GM12878 (cell line): ENCODE measurements at regions not wholly inside any gene's neighbourhood (a gene's known extent, or its start where the extent isn't known, plus 50 kb on each side); places are given as distances from the start of the nearest gene placed in this dataset.

Source experiments
- ATAC-seq: fragments of 200-7000 bp; cut with Tn5 transposase; 3 replicates; pipeline ENCODE4 v1.9.1; 2020; ENCODE audit warnings: mild to moderate bottlenecking, moderate library complexity
- BruUV-seq: library from RNA; stranded (reverse); fragments of 400-500 nt; replicated peaks from 2 replicates; lab custom pipeline; 2021; lab: Mats Ljungman, UMichigan
- CTCF ChIA-PET: fragments of 300-600 bp; sonication (Branson Sonifier 250); formaldehyde crosslinking; extraction: SDS; loops from one replicate; lab custom pipeline; 2021; ENCODE audit warnings: inconsistent platforms; lab: Yijun Ruan, JAX
- POLR2A ChIA-PET: fragments of 350-600 bp; formaldehyde crosslinking; extraction: SDS; loops from one replicate; lab custom pipeline; 2021; ENCODE audit warnings: inconsistent platforms; lab: Charles Lee
- RAD21 ChIA-PET: fragments of 300-600 bp; sonication (Branson Sonifier 250); formaldehyde crosslinking; loops from one replicate; lab custom pipeline; 2023; ENCODE audit warnings: antibody characterized with exemption; ENCODE audit not compliant: unreplicated experiment; lab: Charles Lee
- SMC1A ChIA-PET: fragments of 300-600 bp; sonication (Branson Sonifier 250); formaldehyde crosslinking; loops from one replicate; lab custom pipeline; 2023; ENCODE audit not compliant: unreplicated experiment, uncharacterized antibody; lab: Charles Lee
- DNase-seq: peaks from one replicate; pipeline ENCODE4 v3.0.0-alpha.2; 2011; ENCODE audit warnings: low read depth, low spot score
- FAIRE-seq: peaks from 3 replicates; lab custom pipeline; 2011; peaks lifted over from hg19 to GRCh38; lab: Jason Lieb, UNC
- H2AFZ ChIP-seq: 2 replicates; pipeline ENCODE4 v1.6.0; 2011; ENCODE audit warnings: low read depth, low read length, control low read depth; ENCODE audit not compliant: control insufficient read depth
- H3K27ac ChIP-seq: 2 replicates; pipeline ENCODE4 v1.5.1; 2011; ENCODE audit warnings: control low read depth; ENCODE audit not compliant: control insufficient read depth, insufficient read depth
- H3K27me3 ChIP-seq, 2 experiments: replicated peaks in 1 of 2; 2 replicates each; pipeline versions ENCODE4 v1.6.0 to v1.6.1; 2011; ENCODE audit warnings: low read length in 1 of 2; ENCODE audit not compliant: control insufficient read depth in 2 of 2, insufficient read depth in 2 of 2
- H3K36me3 ChIP-seq, 2 experiments: 2 replicates each; pipeline ENCODE4 v1.5.1; 2011; ENCODE audit warnings: low read length in 1 of 2; ENCODE audit not compliant: control insufficient read depth in 2 of 2, insufficient read depth in 2 of 2
- H3K4me1 ChIP-seq: 2 replicates; pipeline ENCODE4 v1.6.1; 2011; ENCODE audit warnings: mild to moderate bottlenecking, low read length, moderate library complexity, mixed read lengths; ENCODE audit not compliant: control insufficient read depth, insufficient read depth
- H3K4me2 ChIP-seq: 2 replicates; pipeline ENCODE4 v1.6.0; 2011; ENCODE audit warnings: control low read depth; ENCODE audit not compliant: control insufficient read depth, insufficient read depth
- H3K4me3 ChIP-seq: fragments of 200-600 bp; sonication (generic); 2 replicates; pipeline ENCODE4 v1.5.1; 2016
- H3K79me2 ChIP-seq: 2 replicates; pipeline ENCODE4 v1.6.0; 2011; ENCODE audit warnings: low read length; ENCODE audit not compliant: control insufficient read depth, insufficient read depth
- H3K9ac ChIP-seq: 2 replicates; pipeline ENCODE4 v1.8.0; 2011; ENCODE audit warnings: low read length, control low read depth, mixed read lengths; ENCODE audit not compliant: control insufficient read depth, insufficient read depth
- H3K9me3 ChIP-seq: replicated peaks from 3 replicates; pipeline ENCODE4 v1.5.1; 2011; ENCODE audit warnings: mild to moderate bottlenecking, low read length; ENCODE audit not compliant: control insufficient read depth, insufficient read depth
- H4K20me1 ChIP-seq: 2 replicates; pipeline ENCODE4 v1.6.0; 2011; ENCODE audit not compliant: control insufficient read depth, insufficient read depth
- CHD1 ChIP-seq: IDR thresholded peaks from 2 replicates; pipeline ENCODE4 v1.6.1; 2012; ENCODE audit warnings: low read depth, low read length, improper control_type of control experiment
- E4F1 ChIP-seq: fragments of 450-650 bp; IDR thresholded peaks from 2 replicates; pipeline ENCODE4 v1.6.1; 2018; ENCODE audit warnings: borderline replicate concordance, mild to moderate bottlenecking; ENCODE audit not compliant: partially characterized antibody
- FOXK2 ChIP-seq: fragments of 450-650 bp; IDR thresholded peaks from 2 replicates; pipeline ENCODE4 v1.6.1; 2017; ENCODE audit warnings: mild to moderate bottlenecking, moderate library complexity
- HDAC6 ChIP-seq: fragments of 200-600 bp; sonication (generic); IDR thresholded peaks from one replicate; pipeline ENCODE4 v1.8.0; 2017; ENCODE audit warnings: antibody characterized with exemption; ENCODE audit not compliant: unreplicated experiment
- HDGF ChIP-seq: fragments of 450-650 bp; IDR thresholded peaks from 2 replicates; pipeline ENCODE4 v1.6.1; 2016; ENCODE audit warnings: antibody characterized with exemption
- HSF1 ChIP-seq: fragments of 150-350 bp; IDR thresholded peaks from 2 replicates; pipeline ENCODE4 v1.6.1; 2014; ENCODE audit warnings: mild to moderate bottlenecking, low read depth, low read length
- IRF3 ChIP-seq: fragments of 450-650 bp; IDR thresholded peaks from 2 replicates; pipeline ENCODE4 v1.6.1; 2014; ENCODE audit warnings: mild to moderate bottlenecking
- JUNB ChIP-seq: IDR thresholded peaks from 2 replicates; pipeline ENCODE4 v1.6.1; 2016; ENCODE audit warnings: antibody characterized with exemption, mild to moderate bottlenecking
- MYB ChIP-seq: fragments of 150-350 bp; IDR thresholded peaks from 2 replicates; pipeline ENCODE4 v1.6.1; 2014; ENCODE audit warnings: mild to moderate bottlenecking, low read depth, low read length, borderline replicate concordance
- NFIC ChIP-seq: IDR thresholded peaks from 2 replicates; pipeline ENCODE4 v1.6.1; 2012; ENCODE audit warnings: low read depth, mild to moderate bottlenecking, inconsistent platforms, low read length, moderate library complexity
- SPI1 ChIP-seq: IDR thresholded peaks from 2 replicates; pipeline ENCODE4 v1.6.1; 2011; ENCODE audit warnings: low read depth, mild to moderate bottlenecking, low read length, moderate library complexity, borderline replicate concordance; ENCODE audit not compliant: insufficient read depth
- SUZ12 ChIP-seq: fragments of 200-600 bp; sonication (generic); IDR thresholded peaks from one replicate; pipeline ENCODE4 v1.6.1; 2018; ENCODE audit warnings: antibody characterized with exemption, mild to moderate bottlenecking; ENCODE audit not compliant: unreplicated experiment
- ZNF207 ChIP-seq: fragments of 450-650 bp; IDR thresholded peaks from 2 replicates; pipeline ENCODE4 v1.6.1; 2014; ENCODE audit warnings: antibody characterized with exemption, mild to moderate bottlenecking, borderline replicate concordance
- WGBS: methylation state at CpG from one replicate; pipeline ENCODE4 v1.1.6; 2016; ENCODE audit warnings: low lambda C conversion rate; ENCODE audit not compliant: insufficient replicate concordance, insufficient coverage; ENCODE audit errors: missing lambda C conversion rate; 5-methylcytosine and 5-hydroxymethylcytosine counted together
- in situ Hi-C: fragments of 300-500 bp; cut with MboI; formaldehyde crosslinking; loops from 9 replicates; pipeline ENCODE4 v1.14.3; 2018; ENCODE audit warnings: mixed read lengths
- intact Hi-C: fragments of 100-400 bp; cut with micrococcal nuclease; formaldehyde crosslinking; loops from one replicate; pipeline ENCODE4 v1.14.2; 2022; ENCODE audit not compliant: unreplicated experiment

- H3K9me3 ChIP-seq: no peaks in the 10 kb centered on the region
- RAD21 ChIA-PET: no interaction called here
- H3K27ac ChIP-seq: no peak overlapping the region
- SMC1A ChIA-PET: interaction anchor here (0.6 to 1.9 kb wide), 7 partner anchors 10 to 66 kb away, joined by 3 to 8 read pairs (median 3); no protein-coding TSS in a partner anchor
- no peaks in the 10 kb centered on the region for H3K79me2 ChIP-seq
- H3K4me2 ChIP-seq: no peak overlapping the region
- no peak for ATAC-seq
- no TSS peak for BruUV-seq
- no peaks in the 10 kb centered on the region for H3K4me1 ChIP-seq
- intact Hi-C loops: no loop called here
- no peak overlapping the region for H2AFZ ChIP-seq
- no peaks in the 10 kb centered on the region for H4K20me1 ChIP-seq
- H3K4me3 ChIP-seq: no peak overlapping the region
- no peaks in the 10 kb centered on the region; a peak in 1 of 4 replicates for H3K27me3 ChIP-seq
- TF ChIP-seq SUZ12 (no peak), HSF1 (no peak), ZNF207 (no peak), HDAC6 (no peak), NFIC (no peak), MYB (no peak), IRF3 (no peak), CHD1 (no peak), HDGF (no peak), FOXK2 (no peak), JUNB (no peak), E4F1 (no peak), SPI1 (no peak)
- TF ChIP-seq, all 136 proteins: peak for 0
- FAIRE-seq (no peak), DNase-seq (no peak)
- Histone ChIP-seq H3K36me3 (no peaks in the 10 kb centered on the region), H3K9ac (no peak overlapping the region)
- WGBS: 5% methylated on average over 4 of the region's 4 CpGs
- CTCF ChIA-PET: interaction anchor here (1.1 to 1.3 kb wide), 3 partner anchors 9 to 66 kb away, joined by 3 read pairs; no protein-coding TSS in a partner anchor
- in situ Hi-C loops: no loop called here
- POLR2A ChIA-PET: no interaction called here
Observed at GRCh38 chr4:123836851-123837595, 440.4 kb downstream of the SPRY1 start.
